GM12891 (cell line): ENCODE measurements at regions not wholly inside any gene's neighbourhood (a gene's known extent, or its start where the extent isn't known, plus 50 kb on each side); places are given as distances from the start of the nearest gene placed in this dataset.

Source experiments
- DNase-seq: peaks from one replicate; pipeline ENCODE4 v3.0.0; 2011; ENCODE audit warnings: low spot score; ENCODE audit not compliant: insufficient read length
- FAIRE-seq: peaks from 2 replicates; lab custom pipeline; 2011; peaks lifted over from hg19 to GRCh38; lab: Jason Lieb, UNC
- PAX5 ChIP-seq: IDR thresholded peaks from 2 replicates; pipeline ENCODE4 v1.6.1; 2011; ENCODE audit warnings: low read length, moderate library complexity, mild to moderate bottlenecking; ENCODE audit not compliant: insufficient read depth, severe bottlenecking
- POLR2A ChIP-seq: IDR thresholded peaks from 2 replicates; pipeline ENCODE4 v1.6.1; 2011; ENCODE audit warnings: low read depth, low read length, control low read depth
- POLR2AphosphoS5 ChIP-seq: IDR thresholded peaks from 2 replicates; pipeline ENCODE4 v1.6.1; 2011; ENCODE audit warnings: low read depth, low read length, control low read depth
- POU2F2 ChIP-seq: IDR thresholded peaks from 2 replicates; pipeline ENCODE4 v1.6.1; 2011; ENCODE audit warnings: low read depth, mild to moderate bottlenecking, control low read depth, low read length, moderate library complexity
- SPI1 ChIP-seq: IDR thresholded peaks from 2 replicates; pipeline ENCODE4 v1.6.1; 2011; ENCODE audit warnings: low read depth, low read length, control low read depth
- TAF1 ChIP-seq: IDR thresholded peaks from 2 replicates; pipeline ENCODE4 v1.6.1; 2011; ENCODE audit warnings: low read depth, low read length, control low read depth

DNA sequence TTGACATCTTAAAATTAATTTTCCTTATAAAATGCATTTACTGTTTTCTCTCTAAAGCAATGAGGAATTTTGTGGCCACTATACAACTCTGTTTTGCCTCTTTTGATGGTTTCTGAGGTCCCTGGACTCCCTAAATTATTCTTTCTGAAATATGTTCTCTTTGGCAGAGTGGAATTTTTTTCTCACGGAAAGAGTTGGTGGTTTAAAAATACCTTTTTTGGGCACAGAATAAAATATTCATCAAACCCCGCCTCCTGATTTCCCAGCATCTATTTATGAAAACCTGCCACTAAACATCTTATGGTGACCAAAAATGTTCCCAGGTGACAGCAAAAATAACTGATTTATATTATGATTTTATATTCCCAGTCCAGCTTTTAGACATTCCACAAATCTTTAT, 165.3 kb upstream of the SYT6 start:
- FAIRE-seq: no peak
- no peak for DNase-seq
- TF ChIP-seq POLR2AphosphoS5 (no peak), SPI1 (no peak), TAF1 (no peak), POU2F2 (no peak), POLR2A (no peak), PAX5 (no peak)

DNA sequence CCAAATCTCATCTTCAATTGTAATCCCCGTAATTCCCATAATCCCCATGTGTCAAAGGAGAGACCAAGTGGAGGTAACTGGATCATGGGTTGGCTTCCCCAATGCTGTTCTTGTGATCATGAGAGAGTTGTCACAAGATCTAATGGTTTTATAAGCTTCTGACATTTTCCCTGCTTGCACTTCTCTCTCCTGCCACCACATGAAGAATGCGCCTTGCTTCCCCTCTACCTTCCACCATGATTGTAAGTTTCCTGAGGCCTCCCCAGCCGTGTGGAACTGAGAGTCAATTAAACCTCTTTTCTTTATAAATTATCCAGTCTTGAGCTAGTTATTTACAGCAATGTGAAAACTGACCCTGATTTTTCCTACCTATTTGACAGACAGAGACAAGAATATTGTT, 162.5 kb upstream of the SYT6 start:
- DNase-seq (no peak), FAIRE-seq (no peak)
- TF ChIP-seq SPI1 (no peak), PAX5 (no peak), POU2F2 (no peak), POLR2AphosphoS5 (no peak), TAF1 (no peak), POLR2A (no peak)

DNA sequence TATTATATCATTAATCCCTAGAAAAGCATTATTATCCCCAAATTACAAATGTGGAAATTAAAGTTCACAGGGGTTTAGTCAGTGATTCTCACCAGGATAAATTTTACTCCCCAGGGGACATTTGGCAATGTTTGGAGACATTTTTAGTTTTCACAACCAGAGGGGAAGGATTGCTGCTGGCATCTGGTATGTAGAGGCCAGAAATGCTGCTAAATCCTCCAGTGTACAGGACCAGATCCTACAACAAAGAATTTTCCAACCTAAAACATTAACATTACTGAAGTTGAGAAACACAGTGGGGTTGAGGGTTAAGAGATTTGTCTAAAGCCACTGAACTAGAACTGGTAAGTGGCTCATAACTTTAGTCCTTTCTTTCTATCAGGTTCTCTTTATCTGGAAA, 162.0 kb upstream of the SYT6 start:
- TF ChIP-seq POU2F2 (no peak), POLR2AphosphoS5 (no peak), SPI1 (no peak), PAX5 (no peak), TAF1 (no peak), POLR2A (no peak)
- DNase-seq (no peak), FAIRE-seq (no peak)

DNA sequence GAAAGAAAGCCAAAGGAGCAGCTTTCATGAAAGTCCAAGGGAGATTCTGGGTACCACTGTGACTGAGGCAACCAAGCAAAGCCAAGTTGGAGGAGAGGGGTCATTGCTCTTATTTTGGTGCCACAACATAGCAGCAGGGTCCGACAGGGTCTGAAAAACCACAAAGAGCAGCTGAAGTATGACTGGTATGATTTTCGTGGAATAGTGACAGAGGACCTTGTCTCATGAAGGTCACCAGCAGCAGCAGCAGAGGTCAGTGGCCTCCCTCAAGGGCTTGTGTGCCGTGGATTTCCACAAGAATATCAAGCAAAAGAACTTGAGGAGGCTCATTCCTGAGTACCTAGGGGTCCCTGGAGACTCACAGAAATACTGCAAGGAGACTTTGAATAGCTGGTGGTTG, 160.9 kb upstream of the SYT6 start:
- FAIRE-seq: no peak
- no peak for TF ChIP-seq PAX5
- DNase-seq: no peak

DNA sequence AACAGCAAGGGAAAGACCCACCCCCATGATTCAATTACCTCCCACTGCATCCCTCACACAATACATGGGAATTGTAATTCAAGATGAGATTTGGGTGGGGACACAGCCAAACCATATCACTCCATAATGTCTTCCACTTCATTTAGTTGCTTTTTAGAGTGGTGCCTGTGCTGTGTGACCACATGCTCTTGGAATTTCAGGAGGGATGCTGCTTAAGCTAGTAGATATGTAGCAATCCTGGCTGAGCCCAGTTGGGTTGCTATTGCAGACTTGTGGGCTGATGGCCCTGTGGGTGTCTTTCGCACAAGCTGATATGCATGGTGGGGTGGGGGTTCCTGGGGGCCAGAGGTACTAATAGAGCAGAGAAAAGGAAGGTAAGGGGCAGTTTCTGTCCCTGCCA, 160.4 kb upstream of the SYT6 start:
- FAIRE-seq: no peak
- DNase-seq: no peak
- TF ChIP-seq POLR2AphosphoS5 (no peak), POLR2A (no peak), PAX5 (no peak), TAF1 (no peak), SPI1 (no peak), POU2F2 (no peak)

DNA sequence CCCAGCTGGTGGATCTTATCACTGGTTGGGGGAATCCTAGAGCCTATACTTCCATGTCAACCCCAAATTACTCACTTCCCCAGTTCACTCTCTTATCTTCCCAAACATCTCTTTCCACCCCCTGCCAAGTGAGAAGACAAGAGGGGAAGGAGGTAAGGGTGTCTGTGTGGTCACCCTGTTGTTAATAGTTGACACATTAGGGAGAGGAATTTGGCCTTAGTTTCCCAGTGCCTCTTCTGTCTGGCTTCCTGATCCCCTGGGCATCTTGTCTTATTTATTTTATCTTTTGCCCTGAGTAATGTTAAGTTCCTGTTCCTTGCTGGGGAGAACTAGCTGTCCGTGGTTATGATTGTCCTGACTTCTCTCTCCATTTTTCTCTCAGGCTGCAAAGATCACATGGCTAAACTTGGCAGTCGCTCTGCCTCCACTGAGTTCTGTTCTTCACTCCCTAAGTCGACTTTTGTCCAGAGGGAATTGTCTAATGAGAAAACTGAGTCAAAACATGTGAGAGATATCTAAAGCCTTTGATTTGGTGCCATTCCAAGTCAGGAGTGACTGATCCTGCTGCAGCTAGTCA, 157.1 kb upstream of the SYT6 start:
- FAIRE-seq (no peak), DNase-seq (no peak)

DNA sequence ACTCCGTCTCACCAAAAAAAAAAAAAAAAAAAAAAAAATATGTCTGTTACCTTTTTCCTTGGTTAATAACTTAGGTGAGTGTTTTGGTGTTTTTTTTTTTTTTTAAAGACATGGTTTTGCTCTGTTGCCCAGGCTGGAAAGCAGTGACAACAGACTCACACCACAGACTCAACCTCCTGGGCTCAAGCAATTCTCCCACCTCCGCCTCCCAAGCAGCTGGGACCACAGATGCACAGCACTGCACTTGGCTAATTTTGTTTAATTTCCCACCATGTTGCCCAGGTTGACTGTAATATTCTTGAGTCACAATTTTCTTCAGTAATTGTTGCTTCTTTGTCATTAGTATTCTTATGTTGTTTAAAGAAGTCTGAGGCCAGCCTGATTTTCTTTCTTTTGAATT, 149.2 kb upstream of the SYT6 start:
- TF ChIP-seq PAX5: no peak
- no peak for DNase-seq
- FAIRE-seq: no peak

More for the DNA sequence above, 157.1 kb upstream of the SYT6 start:
- TF ChIP-seq POLR2A (no peak), PAX5 (no peak), SPI1 (no peak), POU2F2 (no peak), POLR2AphosphoS5 (no peak), TAF1 (no peak)

DNA sequence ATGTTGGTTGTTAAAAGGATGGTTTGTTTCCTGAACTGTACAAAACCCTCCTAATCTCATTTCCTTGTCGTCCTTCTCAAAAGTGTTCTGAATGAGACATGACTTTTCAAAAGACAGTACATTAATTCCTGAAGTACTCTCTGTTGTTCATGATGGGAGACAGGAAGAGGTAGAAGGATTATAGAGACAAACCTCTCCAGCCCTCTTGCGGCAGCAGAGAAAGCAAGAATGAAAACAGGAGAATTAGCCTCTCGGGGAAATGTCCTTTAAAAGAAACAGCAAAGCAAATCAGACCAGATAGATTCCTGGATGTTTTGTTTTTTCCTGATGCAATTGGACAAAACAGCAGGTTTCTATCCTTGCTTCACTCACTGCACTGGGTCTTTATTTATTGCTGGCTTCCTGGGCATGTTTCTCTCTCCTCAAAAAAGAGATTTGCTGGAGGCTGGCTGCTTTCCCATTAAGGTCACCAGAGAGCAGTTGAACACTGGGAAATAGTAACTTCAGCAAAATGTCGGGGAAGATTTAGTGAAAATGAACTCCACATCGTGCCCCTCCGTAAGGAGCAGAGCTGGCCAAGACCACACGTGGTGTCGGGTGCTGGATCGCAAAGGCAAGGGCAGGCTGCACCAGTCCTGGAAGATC, 145.8 kb upstream of the SYT6 start:
- TF ChIP-seq POLR2A (no peak), POLR2AphosphoS5 (no peak), PAX5 (no peak), TAF1 (no peak), SPI1 (no peak), POU2F2 (no peak)
- no peak for FAIRE-seq
- no peak for DNase-seq

DNA sequence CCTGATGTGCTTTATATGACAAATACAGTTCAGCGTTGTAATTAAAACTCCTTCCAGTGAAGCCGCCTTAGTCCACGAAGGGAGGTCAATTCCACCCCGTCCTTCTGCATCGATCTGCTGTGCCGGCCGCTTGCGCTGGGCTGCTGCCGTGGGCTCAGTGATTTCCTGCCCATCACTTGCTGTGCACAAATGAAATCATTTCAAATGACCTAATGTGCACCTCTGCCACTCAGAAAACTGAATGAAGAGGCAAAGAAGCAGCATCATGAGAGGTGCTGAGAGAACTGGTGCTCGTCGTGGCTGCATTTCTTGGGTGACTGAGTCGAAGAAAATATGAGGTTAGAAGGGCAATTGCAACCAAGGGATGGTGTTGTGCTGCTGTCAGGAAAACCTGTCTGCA, 144.3 kb upstream of the SYT6 start:
- FAIRE-seq (no peak), DNase-seq (no peak)
- TF ChIP-seq POLR2A (no peak), POLR2AphosphoS5 (no peak), POU2F2 (no peak), SPI1 (no peak), PAX5 (no peak), TAF1 (no peak)

DNA sequence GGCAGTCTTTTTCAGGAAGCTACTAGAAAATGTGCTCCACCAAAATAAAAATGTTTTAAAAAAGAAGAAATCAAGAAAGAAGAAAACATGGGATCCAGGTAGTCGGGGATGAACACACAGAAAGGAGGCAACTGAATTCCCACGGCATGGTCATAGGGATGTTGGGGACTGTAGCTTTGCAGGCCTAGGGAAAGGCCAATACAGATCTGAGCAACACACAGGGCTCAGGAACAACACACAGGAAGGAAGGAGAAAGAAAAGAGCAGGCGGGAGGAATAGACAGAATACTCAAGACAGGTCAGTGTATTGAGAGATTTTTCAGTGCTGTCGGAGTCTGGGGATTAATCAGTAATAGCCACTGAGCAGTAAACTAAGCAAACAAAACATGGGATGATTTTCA, 142.7 kb upstream of the SYT6 start:
- FAIRE-seq: no peak
- no peak for DNase-seq
- TF ChIP-seq TAF1 (no peak), POU2F2 (no peak), POLR2AphosphoS5 (no peak), POLR2A (no peak), PAX5 (no peak), SPI1 (no peak)

DNA sequence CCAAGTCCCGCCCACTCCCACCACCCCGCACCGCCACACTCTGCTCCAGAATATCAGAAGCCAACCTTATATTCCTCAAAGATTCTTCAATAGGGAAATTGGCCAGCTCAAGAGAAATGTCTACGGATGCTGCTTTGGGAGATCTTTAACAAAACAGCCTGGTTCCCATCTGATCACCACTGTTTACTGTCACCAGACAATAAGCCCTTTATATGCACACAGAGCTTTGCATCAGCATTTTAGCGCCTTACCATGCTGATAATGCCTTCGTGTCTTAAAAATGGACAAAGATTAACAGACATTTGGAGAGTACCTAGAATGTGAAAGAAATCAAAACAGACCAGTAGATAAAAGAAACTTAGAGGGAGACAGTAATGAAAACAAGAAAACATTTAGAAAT, 141.7 kb upstream of the SYT6 start:
- TF ChIP-seq PAX5: no peak
- no peak for TF ChIP-seq POLR2A
- no peak for TF ChIP-seq SPI1
- TF ChIP-seq POU2F2: no peak
- TF ChIP-seq TAF1: no peak
- TF ChIP-seq POLR2AphosphoS5: no peak
- no peak for FAIRE-seq
- no peak for DNase-seq
